ENCODE measurements at regions not wholly inside any gene's neighbourhood (a gene's known extent, or its start where the extent isn't known, plus 50 kb on each side); places are given as distances from the start of the nearest gene placed in this dataset.
A peak's percentile ranks its signal among the peaks of the same experiment; 100 is the strongest.

GRCh38 chr22:27111796-27112672 is 454.6 kb downstream of the MIAT start:
- H3K27ac ChIP-seq = no peak overlapping the region
- H3K9me3 ChIP-seq = no peaks in the 10 kb centered on the region
- DNase-seq = no peak
- H3K4me1 ChIP-seq = no peaks in the 10 kb centered on the region
- H3K4me3 ChIP-seq = no peak overlapping the region
- no peak for ATAC-seq
- TF ChIP-seq CTCF (IDR thresholded peaks at IDR 0.05) = no peak
- no peaks in the 10 kb centered on the region for H3K27me3 ChIP-seq
- intact Hi-C loops (cut with DNase I) = no loop called here
- H3K36me3 ChIP-seq = no peaks in the 10 kb centered on the region

DNA sequence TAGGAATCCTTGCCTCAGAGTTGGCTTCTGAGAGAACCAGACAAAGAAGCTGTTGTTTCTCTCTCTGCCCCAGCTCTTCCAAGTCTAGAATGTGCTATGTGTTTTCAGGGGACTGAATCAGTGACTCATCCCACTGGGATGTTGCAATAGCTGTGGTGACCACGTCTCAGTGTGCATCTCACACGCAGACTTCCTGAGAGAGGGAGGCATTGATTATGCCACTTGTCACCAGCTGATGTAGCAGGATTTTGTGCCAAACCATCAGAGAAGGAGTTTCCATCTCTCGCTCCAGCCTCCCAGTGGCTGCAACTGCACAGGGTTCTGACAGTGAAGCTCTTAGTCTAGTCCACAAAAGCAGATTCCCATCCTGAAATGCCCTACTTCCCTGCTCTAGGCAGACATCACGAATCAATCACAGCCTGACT is 455.8 kb downstream of the MIAT start:
- TF ChIP-seq CTCF (IDR thresholded peaks at IDR 0.05) = no peak
- Histone ChIP-seq H3K4me3 (no peak overlapping the region), H3K9me3 (no peaks in the 10 kb centered on the region), H3K27me3 (no peaks in the 10 kb centered on the region), H3K27ac (no peak overlapping the region), H3K36me3 (no peaks in the 10 kb centered on the region), H3K4me1 (no peaks in the 10 kb centered on the region)
- ATAC-seq (peak; percentile 81), DNase-seq (no peak)
- intact Hi-C loops (cut with DNase I) = no loop called here

DNA sequence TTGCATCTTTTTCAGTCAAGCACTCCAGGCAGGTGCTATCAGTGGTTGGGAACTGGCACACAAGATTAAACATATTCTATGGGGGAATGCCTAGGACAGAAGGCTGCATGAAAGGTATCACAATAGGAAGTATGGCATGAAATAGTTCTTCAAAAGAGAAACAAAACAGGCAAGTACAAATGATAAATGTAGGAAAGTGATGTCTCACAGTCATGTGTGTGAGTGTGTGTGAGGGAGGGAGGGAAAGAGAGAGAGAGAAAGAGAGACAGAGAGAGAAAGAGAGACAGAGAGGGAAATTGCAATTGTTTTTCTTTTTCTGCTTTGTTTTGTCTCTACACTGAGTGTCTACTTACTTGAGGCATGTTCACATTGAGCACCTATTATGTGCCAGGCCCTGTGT is 456.3 kb downstream of the MIAT start:
- Histone ChIP-seq H3K27ac (no peak overlapping the region), H3K4me3 (no peak overlapping the region), H3K4me1 (no peaks in the 10 kb centered on the region), H3K36me3 (no peaks in the 10 kb centered on the region), H3K27me3 (no peaks in the 10 kb centered on the region), H3K9me3 (no peaks in the 10 kb centered on the region)
- no peak for TF ChIP-seq CTCF (IDR thresholded peaks at IDR 0.05)
- ATAC-seq (no peak), DNase-seq (no peak)
- intact Hi-C loops (cut with DNase I) = no loop called here

DNA sequence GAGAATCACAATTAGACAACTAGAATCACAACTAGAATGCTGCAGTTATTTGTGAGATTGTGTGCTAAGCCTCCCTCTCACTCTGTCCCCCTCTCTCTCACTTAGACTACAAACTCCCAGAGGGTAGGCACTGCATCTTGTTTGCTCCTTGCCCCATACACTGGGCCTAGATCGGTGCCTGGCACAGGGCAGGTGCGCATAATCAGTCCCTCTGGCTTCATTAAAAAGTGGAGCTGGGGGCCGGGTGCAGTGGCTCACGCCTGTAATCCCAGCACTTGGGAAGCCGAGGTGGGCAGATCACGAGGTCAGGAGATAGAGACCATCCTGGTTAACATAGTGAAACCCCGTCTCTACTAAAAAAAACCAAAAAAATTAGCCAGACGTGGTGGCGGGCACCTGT is 456.8 kb downstream of the MIAT start:
- no peaks in the 10 kb centered on the region for H3K4me1 ChIP-seq
- no peak overlapping the region for H3K27ac ChIP-seq
- H3K4me3 ChIP-seq = no peak overlapping the region
- DNase-seq (no peak), ATAC-seq (no peak)
- no peaks in the 10 kb centered on the region for H3K36me3 ChIP-seq
- no peaks in the 10 kb centered on the region for H3K27me3 ChIP-seq
- intact Hi-C loops (cut with DNase I) = no loop called here
- H3K9me3 ChIP-seq = no peaks in the 10 kb centered on the region
- TF ChIP-seq CTCF (IDR thresholded peaks at IDR 0.05) = no peak

GRCh38 chr22:27115410-27115809 is 458.0 kb downstream of the MIAT start:
- intact Hi-C loops (cut with DNase I) = no loop called here
- H3K4me1 ChIP-seq = no peaks in the 10 kb centered on the region
- DNase-seq (no peak), ATAC-seq (no peak)
- no peaks in the 10 kb centered on the region for H3K36me3 ChIP-seq
- no peaks in the 10 kb centered on the region for H3K9me3 ChIP-seq
- no peaks in the 10 kb centered on the region for H3K27me3 ChIP-seq
- H3K4me3 ChIP-seq = no peak overlapping the region
- H3K27ac ChIP-seq = no peak overlapping the region
- TF ChIP-seq CTCF (IDR thresholded peaks at IDR 0.05) = no peak
